Stomach (tissue), 4 donors: ENCODE measurements at regions not wholly inside any gene's neighbourhood (a gene's known extent, or its start where the extent isn't known, plus 50 kb on each side); places are given as distances from the start of the nearest gene placed in this dataset.

ENCODE experiments used
- EP300 ChIP-seq: sonication (generic); formaldehyde crosslinking; IDR thresholded peaks from one replicate; pipeline ENCODE4 v1.6.1; 2017; ENCODE audit warnings: antibody characterized with exemption
- POLR2AphosphoS5 ChIP-seq, 3 donors: sonication (generic); formaldehyde crosslinking; IDR thresholded peaks; one replicate each; pipeline ENCODE4 v1.6.1; 2016; ENCODE audit warnings: antibody characterized with exemption in 3 of 3
- TF ChIP-seq, protein P1 (sequence below), 7 experiments: fragments of 450-650 bp in 4 of 7; fragments of 200-600 bp in 3 of 7; sonication (generic) in 3 of 7; IDR thresholded peaks; one replicate each; pipeline ENCODE4 v1.5.1; 2016 to 2019; ENCODE audit warnings: antibody characterized with exemption in 7 of 7, control low read depth in 2 of 7, mild to moderate bottlenecking in 1 of 7

DNA sequence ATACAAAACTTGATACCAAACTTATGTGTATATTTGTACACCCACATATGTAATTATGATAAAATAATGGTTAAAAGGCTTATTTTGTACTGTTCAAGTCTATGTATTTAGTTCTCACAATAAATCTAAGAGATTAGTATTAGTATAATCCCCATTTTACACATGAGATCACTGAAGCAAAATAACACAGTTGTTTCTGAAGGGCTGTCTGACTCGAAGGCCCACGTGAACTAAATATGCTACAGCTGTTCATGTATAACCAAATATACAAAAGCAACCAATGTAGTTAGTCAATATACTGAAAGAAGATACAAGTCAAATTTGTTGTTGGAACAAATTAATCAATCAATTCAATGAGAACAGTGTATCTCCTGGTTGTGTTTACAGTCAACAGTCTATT, 959.2 kb downstream of the EPHA7 start:
- TF ChIP-seq, protein P1, sequence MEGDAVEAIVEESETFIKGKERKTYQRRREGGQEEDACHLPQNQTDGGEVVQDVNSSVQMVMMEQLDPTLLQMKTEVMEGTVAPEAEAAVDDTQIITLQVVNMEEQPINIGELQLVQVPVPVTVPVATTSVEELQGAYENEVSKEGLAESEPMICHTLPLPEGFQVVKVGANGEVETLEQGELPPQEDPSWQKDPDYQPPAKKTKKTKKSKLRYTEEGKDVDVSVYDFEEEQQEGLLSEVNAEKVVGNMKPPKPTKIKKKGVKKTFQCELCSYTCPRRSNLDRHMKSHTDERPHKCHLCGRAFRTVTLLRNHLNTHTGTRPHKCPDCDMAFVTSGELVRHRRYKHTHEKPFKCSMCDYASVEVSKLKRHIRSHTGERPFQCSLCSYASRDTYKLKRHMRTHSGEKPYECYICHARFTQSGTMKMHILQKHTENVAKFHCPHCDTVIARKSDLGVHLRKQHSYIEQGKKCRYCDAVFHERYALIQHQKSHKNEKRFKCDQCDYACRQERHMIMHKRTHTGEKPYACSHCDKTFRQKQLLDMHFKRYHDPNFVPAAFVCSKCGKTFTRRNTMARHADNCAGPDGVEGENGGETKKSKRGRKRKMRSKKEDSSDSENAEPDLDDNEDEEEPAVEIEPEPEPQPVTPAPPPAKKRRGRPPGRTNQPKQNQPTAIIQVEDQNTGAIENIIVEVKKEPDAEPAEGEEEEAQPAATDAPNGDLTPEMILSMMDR (IDR thresholded peaks at IDR 0.05), result no peak
- TF ChIP-seq EP300 (no peak), POLR2AphosphoS5 (IDR thresholded peaks at IDR 0.05) (no peak)
